Neural crest cell (in vitro differentiated cells): ENCODE measurements at regions not wholly inside any gene's neighbourhood (a gene's known extent, or its start where the extent isn't known, plus 50 kb on each side); places are given as distances from the start of the nearest gene placed in this dataset.

Experiments
- DNase-seq: peaks from one replicate; pipeline ENCODE4 v3.0.0; 2021; ENCODE audit warnings: low read depth, mixed read lengths, low spot score
- H3K27ac Mint-ChIP-seq: one replicate; pipeline ENCODE4 v1.8.0; 2021; ENCODE audit warnings: mild to moderate bottlenecking, mixed read lengths; ENCODE audit not compliant: unreplicated experiment
- H3K27me3 Mint-ChIP-seq: 2 replicates; pipeline ENCODE4 v1.8.0; 2021; ENCODE audit warnings: low read depth, mild to moderate bottlenecking, mixed read lengths
- H3K36me3 Mint-ChIP-seq: 2 replicates; pipeline ENCODE4 v1.8.0; 2021; ENCODE audit warnings: low read depth, mild to moderate bottlenecking, mixed read lengths
- H3K4me1 Mint-ChIP-seq: 2 replicates; pipeline ENCODE4 v1.8.0; 2021; ENCODE audit warnings: mixed read lengths
- H3K4me3 Mint-ChIP-seq: one replicate; pipeline ENCODE4 v1.8.0; 2021; ENCODE audit warnings: mild to moderate bottlenecking, mixed read lengths
- H3K9me3 Mint-ChIP-seq: 2 replicates; pipeline ENCODE4 v1.8.0; 2021; ENCODE audit warnings: mixed read lengths
- CTCF ChIP-seq: fragments of 200-600 bp; sonication (generic); conservative IDR thresholded peaks from 2 replicates; pipeline ENCODE4 v1.5.0; 2021; ENCODE audit warnings: antibody characterized with exemption, mild to moderate bottlenecking

- no peak overlapping the region for H3K4me3 Mint-ChIP-seq
- peaks cover 7% of the 10 kb centered on the region for H3K36me3 Mint-ChIP-seq
- no peak for DNase-seq
- H3K27me3 Mint-ChIP-seq: no peaks in the 10 kb centered on the region
- H3K4me1 Mint-ChIP-seq: no peaks in the 10 kb centered on the region
- no peak for TF ChIP-seq CTCF
- peaks cover 10% of the 10 kb centered on the region for H3K9me3 Mint-ChIP-seq
- no peak overlapping the region for H3K27ac Mint-ChIP-seq
Measured at GRCh38 chr5:92822183-92822582, 758.8 kb downstream of the NR2F1-AS1 start.

GRCh38 chr5:92809855-92810465 is 771.1 kb downstream of the NR2F1-AS1 start:
- no peak for DNase-seq
- Mint-ChIP-seq H3K27ac (peak overlapping the region; percentile 35), H3K4me3 (no peak overlapping the region), H3K27me3 (no peaks in the 10 kb centered on the region), H3K9me3 (no peaks in the 10 kb centered on the region), H3K36me3 (peaks cover 3% of the 10 kb centered on the region), H3K4me1 (peaks cover 41% of the 10 kb centered on the region)
- TF ChIP-seq CTCF: no peak

DNA sequence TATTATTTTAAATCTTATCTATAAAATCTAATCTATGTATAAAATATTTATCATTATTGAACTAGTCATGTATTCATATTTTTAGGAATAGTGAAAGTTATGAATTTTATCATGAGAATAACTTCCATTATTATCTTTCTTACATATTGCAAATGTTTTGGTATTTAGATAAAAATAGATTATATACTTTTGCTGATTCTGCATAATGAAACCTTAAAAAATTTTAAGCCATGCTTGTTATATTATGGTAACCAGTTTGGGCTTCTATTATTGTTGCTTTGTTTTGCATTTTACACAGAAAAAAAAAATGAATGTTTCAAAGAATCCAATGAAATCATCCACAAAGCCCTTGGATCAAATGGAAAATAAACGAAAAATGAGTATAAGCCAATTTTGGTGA is 772.5 kb downstream of the NR2F1-AS1 start:
- no peak overlapping the region for H3K27ac Mint-ChIP-seq
- H3K4me3 Mint-ChIP-seq: no peak overlapping the region
- no peak for DNase-seq
- no peaks in the 10 kb centered on the region for H3K9me3 Mint-ChIP-seq
- no peak for TF ChIP-seq CTCF
- H3K4me1 Mint-ChIP-seq: peaks cover 41% of the 10 kb centered on the region
- H3K36me3 Mint-ChIP-seq: no peaks in the 10 kb centered on the region
- no peaks in the 10 kb centered on the region for H3K27me3 Mint-ChIP-seq

- peak overlapping the region; percentile 52 for H3K4me3 Mint-ChIP-seq
- peaks cover 48% of the 10 kb centered on the region for H3K4me1 Mint-ChIP-seq
- no peaks in the 10 kb centered on the region for H3K27me3 Mint-ChIP-seq
- no peak for TF ChIP-seq CTCF
- no peak overlapping the region for H3K27ac Mint-ChIP-seq
- no peaks in the 10 kb centered on the region for H3K9me3 Mint-ChIP-seq
- DNase-seq: no peak
- H3K36me3 Mint-ChIP-seq: no peaks in the 10 kb centered on the region
Measured at GRCh38 chr5:92807085-92807484, 773.9 kb downstream of the NR2F1-AS1 start.

DNA sequence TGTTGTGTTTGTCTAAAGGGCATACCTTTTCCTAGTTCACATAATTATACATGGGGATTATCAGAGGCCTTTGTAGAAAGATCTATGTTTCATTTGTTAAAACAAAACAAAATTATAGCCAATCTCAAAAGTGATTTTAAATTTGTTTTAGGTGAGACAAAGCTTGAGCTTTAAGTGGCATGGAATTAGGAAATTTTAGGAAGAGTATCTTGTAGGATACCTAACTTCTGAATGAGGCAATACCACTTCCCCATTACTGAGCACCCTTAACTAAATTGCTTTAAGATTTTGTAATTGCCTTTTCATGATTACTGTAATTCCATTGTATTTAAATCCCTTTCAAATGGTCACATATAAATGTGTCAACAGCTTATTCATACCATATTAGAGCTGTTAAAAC is 775.6 kb downstream of the NR2F1-AS1 start:
- no peaks in the 10 kb centered on the region for H3K9me3 Mint-ChIP-seq
- H3K27ac Mint-ChIP-seq: no peak overlapping the region
- TF ChIP-seq CTCF: no peak
- H3K36me3 Mint-ChIP-seq: no peaks in the 10 kb centered on the region
- DNase-seq: no peak
- peaks cover 60% of the 10 kb centered on the region for H3K4me1 Mint-ChIP-seq
- H3K4me3 Mint-ChIP-seq: no peak overlapping the region
- no peaks in the 10 kb centered on the region for H3K27me3 Mint-ChIP-seq
